GM18499 (cell line): ENCODE measurements at regions not wholly inside any gene's neighbourhood (a gene's known extent, or its start where the extent isn't known, plus 50 kb on each side); places are given as distances from the start of the nearest gene placed in this dataset.
"Not testable (repeated sequence)": the region's sequence is repeated elsewhere in the genome, so short reads cannot be mapped to it uniquely, and the experiment has no call there.

Source experiments
- ATAC-seq: cut with Tn5 transposase; IDR thresholded peaks from one replicate; pipeline ENCODE4 v1.9.1; 2021; ENCODE audit warnings: moderate number of reproducible peaks; ENCODE audit not compliant: insufficient read depth, unreplicated experiment

- no peak for ATAC-seq
These were observed 93.9 kb downstream of the BUD13 start for GRCh38 chr11:116678887-116679286.

GRCh38 chr11:116667318-116667717, 105.5 kb downstream of the BUD13 start:
- ATAC-seq = not testable (repeated sequence)

GRCh38 chr11:116666673-116667249, 106.0 kb downstream of the BUD13 start:
- ATAC-seq = not testable (repeated sequence)

GRCh38 chr11:116665523-116665922, 107.3 kb downstream of the BUD13 start:
- no peak for ATAC-seq

GRCh38 chr11:116661056-116661455, 111.7 kb downstream of the BUD13 start:
- ATAC-seq = no peak

- ATAC-seq = no peak
These were observed 112.8 kb downstream of the BUD13 start for GRCh38 chr11:116660011-116660410.

- no peak for ATAC-seq
These were observed 113.8 kb downstream of the BUD13 start for GRCh38 chr11:116658876-116659535.

GRCh38 chr11:116657842-116658825, 114.7 kb downstream of the BUD13 start:
- no peak for ATAC-seq

- no peak for ATAC-seq
These were observed 116.8 kb downstream of the BUD13 start for GRCh38 chr11:116656011-116656410.

- ATAC-seq = no peak
These were observed 118.3 kb downstream of the BUD13 start for GRCh38 chr11:116654526-116654925.

GRCh38 chr11:116653206-116653605, 119.6 kb downstream of the BUD13 start:
- ATAC-seq = no peak

GRCh38 chr11:116651737-116652237, 121.0 kb downstream of the BUD13 start:
- ATAC-seq = no peak

- no peak for ATAC-seq
These were observed 121.6 kb downstream of the BUD13 start for GRCh38 chr11:116651098-116651736.

- ATAC-seq = no peak
These were observed 122.7 kb downstream of the BUD13 start for GRCh38 chr11:116650052-116650451.

GRCh38 chr11:116649268-116649667, 123.5 kb downstream of the BUD13 start:
- no peak for ATAC-seq

- ATAC-seq = no peak
These were observed 124.3 kb downstream of the BUD13 start for GRCh38 chr11:116648247-116649174.

- ATAC-seq = no peak
These were observed 125.3 kb downstream of the BUD13 start for GRCh38 chr11:116647305-116648080.

- no peak for ATAC-seq
These were observed 126.6 kb downstream of the BUD13 start for GRCh38 chr11:116646191-116646590.

- no peak for ATAC-seq
These were observed 127.9 kb downstream of the BUD13 start for GRCh38 chr11:116644941-116645305.
